Progenitor cell of endocrine pancreas (in vitro differentiated cells): ENCODE measurements at regions not wholly inside any gene's neighbourhood (a gene's known extent, or its start where the extent isn't known, plus 50 kb on each side); places are given as distances from the start of the nearest gene placed in this dataset.

Experiments used
- DNase-seq: peaks from one replicate; pipeline ENCODE4 v3.0.0; 2021; ENCODE audit warnings: low spot score; ENCODE audit not compliant: unreplicated experiment
- H3K27ac Mint-ChIP-seq: 2 replicates; pipeline ENCODE4 v1.8.0; 2021; ENCODE audit warnings: mild to moderate bottlenecking, moderate library complexity, mixed read lengths
- H3K27me3 Mint-ChIP-seq: 2 replicates; pipeline ENCODE4 v1.8.0; 2021; ENCODE audit warnings: mixed read lengths
- H3K36me3 Mint-ChIP-seq: 2 replicates; pipeline ENCODE4 v1.8.0; 2022; ENCODE audit warnings: mixed read lengths; ENCODE audit not compliant: insufficient read depth
- H3K4me1 Mint-ChIP-seq: 2 replicates; pipeline ENCODE4 v1.8.0; 2021; ENCODE audit warnings: low read depth, mixed read lengths
- H3K4me3 Mint-ChIP-seq: 2 replicates; pipeline ENCODE4 v1.8.0; 2021; ENCODE audit warnings: low read depth, mild to moderate bottlenecking, moderate library complexity, mixed read lengths
- H3K9me3 Mint-ChIP-seq: 2 replicates; pipeline ENCODE4 v1.8.0; 2021; ENCODE audit warnings: low read depth, mixed read lengths
- TF ChIP-seq, protein P1 (sequence below): fragments of 200-600 bp; sonication (generic); IDR thresholded peaks from one replicate; pipeline ENCODE4 v1.5.0; 2021; ENCODE audit warnings: antibody characterized with exemption, mild to moderate bottlenecking; ENCODE audit not compliant: unreplicated experiment

DNA sequence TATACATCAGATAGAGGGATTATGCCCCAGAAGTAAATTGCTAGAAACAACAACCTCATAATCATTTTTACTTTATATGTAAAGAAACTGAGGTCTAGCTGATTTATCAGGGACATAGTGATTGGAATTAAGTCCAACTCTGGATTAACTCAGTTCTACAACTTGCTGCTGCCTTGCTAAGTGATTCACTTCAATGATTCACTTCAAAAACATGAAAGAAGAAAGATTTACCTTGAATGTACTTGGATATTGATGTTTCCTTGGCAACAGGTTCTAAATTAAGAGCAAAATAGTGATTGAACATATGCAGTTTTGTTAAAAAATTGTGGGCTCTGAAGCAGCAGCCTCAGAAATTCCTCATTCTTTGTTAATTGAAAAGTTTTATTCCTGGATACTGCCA, 99.8 kb upstream of the H2AZ1 start:
- Mint-ChIP-seq H3K9me3 (no peaks in the 10 kb centered on the region), H3K4me1 (no peaks in the 10 kb centered on the region), H3K4me3 (no peak overlapping the region), H3K27ac (no peak overlapping the region), H3K36me3 (no peaks in the 10 kb centered on the region), H3K27me3 (no peaks in the 10 kb centered on the region)
- no peak for DNase-seq
- TF ChIP-seq, protein P1, sequence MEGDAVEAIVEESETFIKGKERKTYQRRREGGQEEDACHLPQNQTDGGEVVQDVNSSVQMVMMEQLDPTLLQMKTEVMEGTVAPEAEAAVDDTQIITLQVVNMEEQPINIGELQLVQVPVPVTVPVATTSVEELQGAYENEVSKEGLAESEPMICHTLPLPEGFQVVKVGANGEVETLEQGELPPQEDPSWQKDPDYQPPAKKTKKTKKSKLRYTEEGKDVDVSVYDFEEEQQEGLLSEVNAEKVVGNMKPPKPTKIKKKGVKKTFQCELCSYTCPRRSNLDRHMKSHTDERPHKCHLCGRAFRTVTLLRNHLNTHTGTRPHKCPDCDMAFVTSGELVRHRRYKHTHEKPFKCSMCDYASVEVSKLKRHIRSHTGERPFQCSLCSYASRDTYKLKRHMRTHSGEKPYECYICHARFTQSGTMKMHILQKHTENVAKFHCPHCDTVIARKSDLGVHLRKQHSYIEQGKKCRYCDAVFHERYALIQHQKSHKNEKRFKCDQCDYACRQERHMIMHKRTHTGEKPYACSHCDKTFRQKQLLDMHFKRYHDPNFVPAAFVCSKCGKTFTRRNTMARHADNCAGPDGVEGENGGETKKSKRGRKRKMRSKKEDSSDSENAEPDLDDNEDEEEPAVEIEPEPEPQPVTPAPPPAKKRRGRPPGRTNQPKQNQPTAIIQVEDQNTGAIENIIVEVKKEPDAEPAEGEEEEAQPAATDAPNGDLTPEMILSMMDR, result no peak

DNA sequence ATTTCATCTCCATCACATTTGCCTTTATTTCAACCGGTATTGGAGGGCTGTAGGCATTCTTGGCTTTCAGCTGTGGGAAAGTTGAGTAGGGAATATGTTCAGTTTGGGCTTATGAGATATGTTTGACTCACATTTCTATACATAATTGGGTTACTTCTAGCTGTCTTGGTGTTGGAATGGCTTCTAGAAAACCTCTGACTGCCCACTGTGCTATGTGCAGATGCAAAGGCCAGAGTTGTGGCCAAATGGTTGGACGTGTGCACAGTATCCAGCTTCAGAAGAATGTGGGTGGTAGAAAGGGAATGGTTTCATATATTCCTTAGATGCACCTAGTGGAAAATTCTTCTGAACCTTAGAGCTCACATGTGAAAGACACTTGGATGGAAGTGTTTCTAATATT, 92.6 kb upstream of the H2AZ1 start:
- H3K27me3 Mint-ChIP-seq, result no peaks in the 10 kb centered on the region
- no peaks in the 10 kb centered on the region for H3K4me1 Mint-ChIP-seq
- no peaks in the 10 kb centered on the region for H3K36me3 Mint-ChIP-seq
- DNase-seq, result no peak
- no peak overlapping the region for H3K4me3 Mint-ChIP-seq
- TF ChIP-seq, protein P1, result no peak
- H3K9me3 Mint-ChIP-seq, result no peaks in the 10 kb centered on the region
- no peak overlapping the region for H3K27ac Mint-ChIP-seq

DNA sequence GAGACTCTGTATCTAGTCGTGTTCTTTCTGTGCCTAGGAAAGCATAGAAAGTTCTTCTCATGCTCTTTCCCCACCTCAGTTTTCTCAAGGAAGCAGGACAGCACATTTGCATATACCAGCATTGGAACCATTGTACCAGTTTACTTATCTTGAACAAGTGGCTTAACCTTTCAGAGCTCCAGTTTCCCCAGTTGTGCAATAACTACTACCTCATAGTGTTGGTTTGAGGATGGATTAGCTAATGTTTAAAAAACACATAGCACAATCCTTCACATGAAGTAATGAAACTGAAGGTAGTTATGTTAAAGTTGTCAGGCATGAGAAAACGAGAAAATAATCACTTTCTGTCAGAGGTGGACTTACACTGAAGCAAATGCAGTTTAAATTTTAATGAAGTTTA, 92.2 kb upstream of the H2AZ1 start:
- Mint-ChIP-seq H3K9me3 (no peaks in the 10 kb centered on the region), H3K27ac (no peak overlapping the region), H3K27me3 (no peaks in the 10 kb centered on the region), H3K4me1 (no peaks in the 10 kb centered on the region), H3K4me3 (no peak overlapping the region), H3K36me3 (no peaks in the 10 kb centered on the region)
- TF ChIP-seq, protein P1, result no peak
- no peak for DNase-seq

DNA sequence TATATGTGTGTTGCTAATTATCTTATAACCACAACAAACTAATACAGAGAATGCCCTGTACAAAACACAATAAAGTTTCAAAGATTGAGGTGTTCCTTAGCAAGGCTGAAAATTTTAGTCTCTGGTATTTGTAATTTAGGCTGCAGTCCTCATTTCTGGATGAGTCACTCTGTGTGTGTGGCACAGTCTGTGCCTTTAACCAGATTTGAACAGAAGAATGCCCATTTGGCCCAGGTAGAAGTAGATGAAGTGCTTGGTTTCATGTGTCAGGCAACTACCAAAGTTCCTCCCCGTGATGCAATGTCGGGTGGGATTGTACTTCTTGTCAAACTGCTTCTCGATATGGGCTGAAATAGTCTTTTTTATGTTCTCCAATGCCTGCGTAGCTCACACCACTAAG, 91.6 kb upstream of the H2AZ1 start:
- Mint-ChIP-seq H3K36me3 (no peaks in the 10 kb centered on the region), H3K9me3 (peaks cover under 1% of the 10 kb centered on the region), H3K27me3 (no peaks in the 10 kb centered on the region), H3K27ac (no peak overlapping the region), H3K4me1 (no peaks in the 10 kb centered on the region), H3K4me3 (no peak overlapping the region)
- DNase-seq, result no peak
- TF ChIP-seq, protein P1, result no peak

DNA sequence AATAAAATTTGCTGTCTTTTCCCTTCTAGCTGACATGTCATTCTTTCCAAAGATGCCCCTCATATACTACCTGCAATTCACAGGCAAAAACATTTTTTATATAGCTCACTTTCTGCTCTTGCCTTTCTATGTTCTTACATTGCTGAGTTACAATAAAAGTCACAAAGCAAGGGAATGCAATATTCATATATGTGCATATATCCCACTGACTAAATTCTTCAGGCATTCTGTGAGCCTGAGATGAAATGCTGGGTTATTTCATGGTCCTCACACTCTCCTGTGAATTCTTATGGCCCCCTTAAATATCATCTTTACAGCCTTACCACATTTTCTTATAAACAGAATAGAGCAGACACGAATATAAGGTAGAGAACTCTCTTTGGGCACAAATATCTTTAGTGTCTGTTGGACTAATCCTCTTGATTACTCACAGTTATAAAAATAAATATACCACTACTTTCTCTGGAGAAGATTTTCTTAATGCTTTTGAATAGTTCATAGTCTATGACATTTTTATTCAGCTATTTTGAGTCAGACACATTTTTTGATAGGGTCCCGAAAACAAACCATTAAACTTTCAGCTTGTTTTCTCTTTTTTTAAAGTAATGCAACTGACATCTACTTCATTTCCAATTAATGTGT, 84.1 kb upstream of the H2AZ1 start:
- H3K4me1 Mint-ChIP-seq, result no peaks in the 10 kb centered on the region
- H3K9me3 Mint-ChIP-seq, result peaks cover 3% of the 10 kb centered on the region
- no peaks in the 10 kb centered on the region for H3K36me3 Mint-ChIP-seq
- no peaks in the 10 kb centered on the region for H3K27me3 Mint-ChIP-seq
- no peak overlapping the region for H3K27ac Mint-ChIP-seq
- H3K4me3 Mint-ChIP-seq, result no peak overlapping the region
- no peak for DNase-seq
- TF ChIP-seq, protein P1, result no peak
